Uterus (tissue), 2 donors: ENCODE measurements at regions not wholly inside any gene's neighbourhood (a gene's known extent, or its start where the extent isn't known, plus 50 kb on each side); places are given as distances from the start of the nearest gene placed in this dataset.

Experiments used
- CTCF ChIP-seq, 4 experiments: fragments of 200-600 bp in 2 of 4; fragments of 450-650 bp in 2 of 4; sonication (generic) in 2 of 4; IDR thresholded peaks; one replicate each; pipeline ENCODE4 v1.5.1; 2016 to 2019; ENCODE audit warnings: antibody characterized with exemption in 4 of 4, mild to moderate bottlenecking in 2 of 4, moderate library complexity in 1 of 4
- POLR2A ChIP-seq, 2 donors: fragments of 450-650 bp; IDR thresholded peaks; one replicate each; pipeline ENCODE4 v1.6.1; 2016; ENCODE audit warnings: antibody characterized with exemption in 2 of 2, mild to moderate bottlenecking in 1 of 2, moderate library complexity in 1 of 2

- TF ChIP-seq CTCF (IDR thresholded peaks at IDR 0.05) = no peak
- TF ChIP-seq POLR2A (IDR thresholded peaks at IDR 0.05) = no peak
Measured at GRCh38 chr4:14864365-14865030, 137.8 kb upstream of the CPEB2 start.
